SU-DHL-6 (cell line): ENCODE measurements at regions not wholly inside any gene's neighbourhood (a gene's known extent, or its start where the extent isn't known, plus 50 kb on each side); places are given as distances from the start of the nearest gene placed in this dataset.

Experiments used
- CTCF ChIP-seq: fragments of 200-600 bp; sonication (generic); IDR thresholded peaks from one replicate; pipeline ENCODE4 v1.5.1; 2017; ENCODE audit warnings: antibody characterized with exemption, mild to moderate bottlenecking, low read length, moderate library complexity; ENCODE audit not compliant: insufficient read depth, poor library complexity, severe bottlenecking
- EZH2phosphoT487 ChIP-seq: fragments of 200-600 bp; sonication (generic), shearing (Covaris generic); conservative IDR thresholded peaks from 2 replicates; pipeline ENCODE4 v1.6.1; 2018; ENCODE audit warnings: mild to moderate bottlenecking, antibody characterized with exemption, low read length, moderate library complexity, mixed read lengths

- no peak for TF ChIP-seq CTCF
- TF ChIP-seq EZH2phosphoT487: no peak
Observed at GRCh38 chr4:31148990-31149389, 428.8 kb downstream of the PCDH7 start.
